T-cell (primary cell): ENCODE measurements at regions not wholly inside any gene's neighbourhood (a gene's known extent, or its start where the extent isn't known, plus 50 kb on each side); places are given as distances from the start of the nearest gene placed in this dataset.

ENCODE experiments used
- ATAC-seq, 4 experiments: fragments of 200-7000 bp in 3 of 4; fragments of 150-1000 bp in 1 of 4; cut with Tn5 transposase; replicated peaks in 1 of 4; 1 replicate in 3 of 4; 2 replicates in 1 of 4; pipeline ENCODE4 v1.10.0; 2021; ENCODE audit warnings: moderate library complexity in 3 of 4, mild to moderate bottlenecking in 2 of 4, moderate number of reproducible peaks in 1 of 4
- CTCF ChIA-PET, 2 donors: fragments of 300-600 bp; sonication (Branson Sonifier 250); formaldehyde crosslinking; loops; one replicate each; lab custom pipeline; 2022; ENCODE audit warnings: antibody characterized with exemption in 2 of 2; lab: Charles Lee
- POLR2A ChIA-PET, 2 donors: fragments of 300-600 bp; sonication (Branson Sonifier 250); formaldehyde crosslinking; loops; one replicate each; lab custom pipeline; 2022; ENCODE audit warnings: antibody characterized with exemption in 2 of 2; lab: Charles Lee
- DNase-seq, 35 experiments: peaks; one replicate each; pipeline versions ENCODE4 v3.0.0 to v3.0.0-alpha.2; 2013 to 2023
- H3K27ac ChIP-seq: one replicate; pipeline ENCODE4 v1.5.1; 2013; ENCODE audit warnings: low read length
- H3K27me3 ChIP-seq, 2 experiments: replicated peaks in 1 of 2; 1 replicate in 1 of 2; 2 replicates in 1 of 2; pipeline versions ENCODE4 v1.6.1 to v1.7.0; 2013; ENCODE audit warnings: low read length in 1 of 2, mixed read lengths in 1 of 2; ENCODE audit not compliant: control insufficient read depth in 2 of 2, insufficient read depth in 2 of 2; ENCODE audit errors: extremely low read depth in 1 of 2
- H3K36me3 ChIP-seq, 2 donors: 1 replicate in 1 of 2; 2 replicates in 1 of 2; pipeline versions ENCODE4 v1.6.1 to v1.7.0; 2013; ENCODE audit warnings: low read length in 1 of 2; ENCODE audit not compliant: control insufficient read depth in 2 of 2, insufficient read depth in 1 of 2; ENCODE audit errors: extremely low read depth in 1 of 2
- H3K4me1 ChIP-seq, 2 experiments: 1 replicate in 1 of 2; 2 replicates in 1 of 2; pipeline versions ENCODE4 v1.6.1 to v1.7.0; 2013; ENCODE audit warnings: low read length in 2 of 2, mixed read lengths in 1 of 2; ENCODE audit not compliant: insufficient read depth in 2 of 2, control insufficient read depth in 1 of 2; ENCODE audit errors: extremely low read depth in 1 of 2
- H3K4me3 ChIP-seq, 2 donors: 1 replicate in 1 of 2; 2 replicates in 1 of 2; pipeline versions ENCODE4 v1.5.1 to v1.7.0; 2013; ENCODE audit warnings: mild to moderate bottlenecking in 2 of 2, low read length in 1 of 2, moderate library complexity in 1 of 2; ENCODE audit not compliant: control insufficient read depth in 1 of 2; ENCODE audit errors: extremely low read depth in 1 of 2
- H3K9me3 ChIP-seq: 2 replicates; pipeline ENCODE4 v1.7.0; 2013
- H3K27ac Mint-ChIP-seq, 2 donors: one replicate each; pipeline ENCODE4 v1.8.0; 2020 to 2021; ENCODE audit warnings: mild to moderate bottlenecking in 2 of 2, mixed read lengths in 2 of 2
- H3K27me3 Mint-ChIP-seq, 2 donors: one replicate each; pipeline ENCODE4 v1.8.0; 2021 to 2022; ENCODE audit warnings: mixed read lengths in 2 of 2
- H3K36me3 Mint-ChIP-seq: one replicate; pipeline ENCODE4 v1.8.0; 2021; ENCODE audit warnings: mixed read lengths
- H3K4me1 Mint-ChIP-seq, 3 donors: one replicate each; pipeline ENCODE4 v1.8.0; 2020 to 2022; ENCODE audit warnings: mixed read lengths in 3 of 3, mild to moderate bottlenecking in 1 of 3
- H3K4me3 Mint-ChIP-seq, 3 donors: one replicate each; pipeline ENCODE4 v1.8.0; 2020 to 2022; ENCODE audit warnings: mild to moderate bottlenecking in 3 of 3, mixed read lengths in 3 of 3, moderate library complexity in 3 of 3
- H3K9me3 Mint-ChIP-seq, 3 donors: one replicate each; pipeline ENCODE4 v1.8.0; 2020 to 2022; ENCODE audit warnings: mixed read lengths in 3 of 3
- WGBS: methylation state at CpG from one replicate; pipeline ENCODE4 v1.1.5; 2013; ENCODE audit warnings: missing lambda C conversion rate; ENCODE audit not compliant: insufficient coverage; 5-methylcytosine and 5-hydroxymethylcytosine counted together

- ATAC-seq (no peak), DNase-seq (no peak)
- H3K36me3 ChIP-seq: no peaks in the 10 kb centered on the region
- no peaks in the 10 kb centered on the region for H3K9me3 ChIP-seq
- H3K27me3 Mint-ChIP-seq: no peaks in the 10 kb centered on the region
- no peak overlapping the region for H3K27ac ChIP-seq
- H3K4me3 Mint-ChIP-seq: no peak overlapping the region
- ChIA-PET POLR2A (no interaction called here), CTCF (no interaction called here)
- H3K36me3 Mint-ChIP-seq: no peaks in the 10 kb centered on the region
- H3K27me3 ChIP-seq: no peaks in the 10 kb centered on the region
- no peak overlapping the region for H3K4me3 ChIP-seq
- H3K9me3 Mint-ChIP-seq: peaks cover 3 to 15% (median 10%) of the 10 kb centered on the region in 3 donors
- no peaks in the 10 kb centered on the region for H3K4me1 ChIP-seq
- no peak overlapping the region for H3K27ac Mint-ChIP-seq
- H3K4me1 Mint-ChIP-seq: no peaks in the 10 kb centered on the region
Measured at GRCh38 chr5:113825176-113825575, 311.7 kb downstream of the YTHDC2 start.

GRCh38 chr5:113846941-113847340 is 333.4 kb downstream of the YTHDC2 start:
- no peak overlapping the region for H3K27ac ChIP-seq
- H3K9me3 ChIP-seq: no peaks in the 10 kb centered on the region
- no peak overlapping the region for H3K4me3 Mint-ChIP-seq
- no peaks in the 10 kb centered on the region for H3K4me1 ChIP-seq
- DNase-seq (no peak), ATAC-seq (no peak)
- POLR2A ChIA-PET: no interaction called here
- no peak overlapping the region for H3K27ac Mint-ChIP-seq
- H3K36me3 Mint-ChIP-seq: no peaks in the 10 kb centered on the region
- H3K4me3 ChIP-seq: no peak overlapping the region
- no CpG with 5 or more reads among the region's 5 CpGs for WGBS
- H3K9me3 Mint-ChIP-seq: peaks cover 0 to 12% (median 8%) of the 10 kb centered on the region in 3 donors
- no peaks in the 10 kb centered on the region for H3K36me3 ChIP-seq
- H3K27me3 ChIP-seq: no peaks in the 10 kb centered on the region
- no peaks in the 10 kb centered on the region for H3K27me3 Mint-ChIP-seq
- CTCF ChIA-PET: no interaction called here
- H3K4me1 Mint-ChIP-seq: no peaks in the 10 kb centered on the region

- POLR2A ChIA-PET: no interaction called here
Measured at GRCh38 chr5:113864437-113864836, 350.9 kb downstream of the YTHDC2 start.

GRCh38 chr5:113866763-113867162 is 353.3 kb downstream of the YTHDC2 start:
- Mint-ChIP-seq H3K27ac (no peak overlapping the region), H3K4me1 (no peaks in the 10 kb centered on the region), H3K36me3 (no peaks in the 10 kb centered on the region), H3K9me3 (peaks cover 8 to 14% (median 12%) of the 10 kb centered on the region in 3 donors), H3K27me3 (no peaks in the 10 kb centered on the region), H3K4me3 (no peak overlapping the region)
- Histone ChIP-seq H3K4me1 (no peaks in the 10 kb centered on the region), H3K4me3 (no peak overlapping the region), H3K9me3 (no peaks in the 10 kb centered on the region), H3K27me3 (no peaks in the 10 kb centered on the region), H3K36me3 (no peaks in the 10 kb centered on the region), H3K27ac (no peak overlapping the region)
- ChIA-PET CTCF (no interaction called here), POLR2A (no interaction called here)
- ATAC-seq: no peak
- no peak for DNase-seq

More at GRCh38 chr5:113864437-113864836, 350.9 kb downstream of the YTHDC2 start:
- Histone ChIP-seq H3K4me3 (no peak overlapping the region), H3K27me3 (no peaks in the 10 kb centered on the region), H3K4me1 (no peaks in the 10 kb centered on the region), H3K27ac (no peak overlapping the region), H3K9me3 (no peaks in the 10 kb centered on the region), H3K36me3 (no peaks in the 10 kb centered on the region)
- ATAC-seq (no peak), DNase-seq (no peak)
- no peaks in the 10 kb centered on the region for H3K27me3 Mint-ChIP-seq
- H3K4me3 Mint-ChIP-seq: no peak overlapping the region
- H3K4me1 Mint-ChIP-seq: no peaks in the 10 kb centered on the region
- H3K9me3 Mint-ChIP-seq: peaks cover 8 to 17% (median 9%) of the 10 kb centered on the region in 3 donors
- no peaks in the 10 kb centered on the region for H3K36me3 Mint-ChIP-seq
- CTCF ChIA-PET: no interaction called here
- H3K27ac Mint-ChIP-seq: no peak overlapping the region

GRCh38 chr5:113869611-113870010 is 356.1 kb downstream of the YTHDC2 start:
- H3K4me3 ChIP-seq: no peak overlapping the region
- no peaks in the 10 kb centered on the region for H3K4me1 Mint-ChIP-seq
- H3K4me1 ChIP-seq: no peaks in the 10 kb centered on the region
- H3K27me3 ChIP-seq: no peaks in the 10 kb centered on the region
- no peaks in the 10 kb centered on the region for H3K36me3 ChIP-seq
- POLR2A ChIA-PET: no interaction called here
- DNase-seq: no peak
- 100% methylated on average over 1 of the region's 3 CpGs for WGBS
- H3K27me3 Mint-ChIP-seq: peaks cover 0 to 3% of the 10 kb centered on the region in 2 donors
- no peak overlapping the region for H3K27ac ChIP-seq
- no peaks in the 10 kb centered on the region for H3K9me3 ChIP-seq
- ATAC-seq: no peak
- peaks cover 12 to 13% (median 12%) of the 10 kb centered on the region in 3 donors for H3K9me3 Mint-ChIP-seq
- no peak overlapping the region for H3K4me3 Mint-ChIP-seq
- H3K36me3 Mint-ChIP-seq: no peaks in the 10 kb centered on the region
- CTCF ChIA-PET: no interaction called here
- H3K27ac Mint-ChIP-seq: no peak overlapping the region

- H3K9me3 ChIP-seq: no peaks in the 10 kb centered on the region
- no peaks in the 10 kb centered on the region for H3K4me1 ChIP-seq
- ATAC-seq (no peak), DNase-seq (no peak)
- no peaks in the 10 kb centered on the region for H3K36me3 Mint-ChIP-seq
- no peak overlapping the region for H3K4me3 ChIP-seq
- no peaks in the 10 kb centered on the region for H3K27me3 ChIP-seq
- ChIA-PET CTCF (no interaction called here), POLR2A (no interaction called here)
- WGBS: 80% methylated on average over 3 of the region's 4 CpGs
- H3K36me3 ChIP-seq: no peaks in the 10 kb centered on the region
- H3K9me3 Mint-ChIP-seq: peaks cover 6 to 8% (median 8%) of the 10 kb centered on the region in 3 donors
- H3K4me1 Mint-ChIP-seq: no peaks in the 10 kb centered on the region
- H3K4me3 Mint-ChIP-seq: no peak overlapping the region
- no peak overlapping the region for H3K27ac Mint-ChIP-seq
- no peak overlapping the region for H3K27ac ChIP-seq
- H3K27me3 Mint-ChIP-seq: peaks cover 0 to 3% of the 10 kb centered on the region in 2 donors
Measured at GRCh38 chr5:113871972-113872371, 358.5 kb downstream of the YTHDC2 start.

GRCh38 chr5:113875096-113875495 is 361.6 kb downstream of the YTHDC2 start:
- WGBS: 83% methylated on average over 1 of the region's 2 CpGs
- Mint-ChIP-seq H3K27me3 (peaks cover 0 to 3% of the 10 kb centered on the region in 2 donors), H3K27ac (no peak overlapping the region), H3K36me3 (no peaks in the 10 kb centered on the region), H3K4me3 (no peak overlapping the region), H3K9me3 (peaks cover 2 to 14% (median 4%) of the 10 kb centered on the region in 3 donors), H3K4me1 (no peaks in the 10 kb centered on the region)
- ChIA-PET POLR2A (no interaction called here), CTCF (no interaction called here)
- Histone ChIP-seq H3K36me3 (no peaks in the 10 kb centered on the region), H3K9me3 (no peaks in the 10 kb centered on the region), H3K4me1 (no peaks in the 10 kb centered on the region), H3K27me3 (no peaks in the 10 kb centered on the region), H3K27ac (no peak overlapping the region), H3K4me3 (no peak overlapping the region)
- no peak for DNase-seq
- ATAC-seq: no peak
